GM21619 (cell line): ENCODE measurements at regions not wholly inside any gene's neighbourhood (a gene's known extent, or its start where the extent isn't known, plus 50 kb on each side); places are given as distances from the start of the nearest gene placed in this dataset.
A peak's percentile ranks its signal among the peaks of the same experiment; 100 is the strongest.
"Not testable (repeated sequence)": the region's sequence is repeated elsewhere in the genome, so short reads cannot be mapped to it uniquely, and the experiment has no call there.

Experiments used
- ATAC-seq: cut with Tn5 transposase; IDR thresholded peaks from one replicate; pipeline ENCODE4 v1.9.1; 2021; ENCODE audit not compliant: unreplicated experiment

GRCh38 chr17:12195418-12195817 lies 174.7 kb downstream of the MAP2K4 start:
- ATAC-seq = no peak

DNA sequence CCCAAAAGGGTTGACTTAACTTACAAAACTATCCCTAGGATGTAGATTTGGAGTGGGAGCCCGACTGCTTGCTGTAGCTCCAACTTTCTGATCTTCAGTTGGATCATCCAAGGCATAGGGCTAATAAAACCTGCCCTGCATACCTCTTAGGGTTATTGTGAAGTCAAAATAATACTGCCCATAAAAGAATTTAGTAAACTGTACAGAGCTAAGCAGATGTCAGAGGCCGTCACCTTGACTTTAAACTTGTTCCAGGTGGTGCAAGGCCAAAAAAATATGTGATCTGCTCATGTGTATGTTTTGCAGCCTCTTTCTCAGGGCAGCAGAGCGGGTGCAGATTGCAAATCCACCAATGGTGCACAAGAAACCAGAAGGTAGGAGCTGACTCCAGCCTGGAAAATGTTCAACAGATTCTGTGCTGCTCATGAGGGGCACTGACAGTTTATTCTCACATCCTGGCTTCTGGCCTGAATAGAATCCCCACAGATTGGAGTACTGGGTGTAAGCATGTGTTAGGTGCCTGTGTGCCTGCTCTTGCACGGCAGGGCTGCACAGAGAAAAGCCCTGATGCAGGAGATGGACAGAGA lies 180.7 kb downstream of the MAP2K4 start:
- no peak for ATAC-seq

DNA sequence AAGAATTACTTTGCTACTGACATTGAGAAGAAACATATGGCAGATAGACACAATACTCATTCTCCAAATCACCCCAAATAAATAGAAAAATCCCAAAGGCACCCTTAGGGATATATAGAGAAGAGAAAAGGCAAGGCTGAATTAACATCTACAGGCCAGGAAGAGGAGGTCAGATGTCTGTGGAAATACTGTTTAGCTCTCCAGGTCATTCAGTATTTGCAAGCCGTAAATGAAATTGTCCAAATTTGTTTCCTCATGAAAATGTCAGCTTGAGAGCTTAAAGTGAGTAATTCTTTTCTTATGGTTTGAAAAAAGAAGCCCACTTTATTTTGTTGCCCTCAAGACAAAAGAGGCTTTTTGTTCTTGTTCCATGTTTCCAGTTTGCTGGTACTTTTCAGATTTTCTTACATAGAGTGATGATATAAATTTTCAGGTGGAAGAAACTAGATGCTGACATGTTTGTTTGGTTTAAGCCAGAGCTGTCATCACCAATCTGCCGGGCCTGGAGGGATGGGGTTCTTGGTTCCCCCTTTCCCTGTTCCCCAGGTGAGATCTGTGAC lies 189.0 kb downstream of the MAP2K4 start:
- ATAC-seq = no peak

DNA sequence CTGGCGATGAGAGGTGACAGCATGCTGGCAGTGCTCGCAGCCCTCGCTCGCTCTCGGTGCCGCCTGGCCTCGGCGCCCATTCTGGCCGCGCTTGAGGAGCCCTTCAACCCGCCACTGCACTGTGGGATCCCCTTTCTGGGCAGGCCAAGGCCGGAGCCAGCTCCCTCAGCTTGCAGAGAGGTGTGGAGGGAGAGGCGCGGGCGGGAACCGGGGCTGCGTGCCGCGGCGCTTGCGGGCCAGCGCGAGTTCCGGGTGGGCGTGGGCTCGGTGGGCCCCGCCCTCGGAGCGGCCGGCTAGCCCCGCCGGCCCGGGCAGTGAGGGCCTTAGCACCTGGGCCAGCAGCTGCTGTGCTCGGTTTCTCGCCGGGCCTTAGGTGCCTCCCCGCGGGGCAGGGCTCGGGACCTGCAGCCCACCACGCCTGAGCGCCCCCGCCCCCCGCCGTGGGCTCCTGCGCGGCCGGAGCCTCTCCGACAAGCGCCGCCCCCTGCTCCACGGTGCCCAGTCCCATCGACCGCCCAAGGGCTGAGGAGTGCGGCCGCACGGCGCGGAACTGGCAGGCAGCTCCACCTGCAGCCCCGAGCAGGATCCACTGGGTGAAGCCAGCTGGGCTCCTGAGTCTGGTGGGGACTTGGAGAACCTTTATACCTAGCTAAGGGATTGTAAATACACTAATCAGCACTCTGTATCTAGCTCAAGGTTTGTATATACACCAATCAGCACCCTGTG lies 200.2 kb downstream of the MAP2K4 start:
- not testable (repeated sequence) for ATAC-seq

GRCh38 chr17:12222392-12222791 lies 201.7 kb downstream of the MAP2K4 start:
- ATAC-seq = no peak

- ATAC-seq = no peak
These were observed 206.9 kb downstream of the MAP2K4 start for GRCh38 chr17:12227547-12227946.

GRCh38 chr17:12229335-12229734 lies 208.7 kb downstream of the MAP2K4 start:
- no peak for ATAC-seq

GRCh38 chr17:12230481-12231354 lies 210.0 kb downstream of the MAP2K4 start:
- no peak for ATAC-seq

GRCh38 chr17:12231355-12231682 lies 210.6 kb downstream of the MAP2K4 start:
- no peak for ATAC-seq

DNA sequence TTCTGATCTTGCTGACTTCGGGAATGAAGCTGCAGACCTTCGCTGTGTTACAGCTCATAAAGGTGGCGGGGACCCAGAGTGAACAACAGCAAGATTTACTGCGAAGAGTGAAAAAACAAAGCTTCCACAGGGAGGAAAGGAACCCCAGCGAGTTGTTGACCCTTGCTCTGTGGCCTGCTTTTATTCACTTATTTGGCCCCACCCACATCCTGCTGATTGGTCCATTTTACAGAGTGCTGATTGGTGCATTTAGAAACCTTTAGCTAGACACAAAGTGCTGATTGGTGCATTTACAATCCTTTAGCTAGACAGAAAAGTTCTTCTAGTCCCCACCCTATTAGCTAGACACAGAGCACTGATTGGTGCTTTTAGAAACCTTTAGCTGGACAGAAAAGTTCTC lies 218.3 kb downstream of the MAP2K4 start:
- ATAC-seq = not testable (repeated sequence)

- no peak for ATAC-seq
These were observed 221.8 kb downstream of the MAP2K4 start for GRCh38 chr17:12242345-12242954.

- ATAC-seq = no peak
These were observed 227.1 kb downstream of the MAP2K4 start for GRCh38 chr17:12247761-12248160.

- ATAC-seq = peak; percentile 71
These were observed 230.3 kb downstream of the MAP2K4 start for GRCh38 chr17:12250973-12251372.

DNA sequence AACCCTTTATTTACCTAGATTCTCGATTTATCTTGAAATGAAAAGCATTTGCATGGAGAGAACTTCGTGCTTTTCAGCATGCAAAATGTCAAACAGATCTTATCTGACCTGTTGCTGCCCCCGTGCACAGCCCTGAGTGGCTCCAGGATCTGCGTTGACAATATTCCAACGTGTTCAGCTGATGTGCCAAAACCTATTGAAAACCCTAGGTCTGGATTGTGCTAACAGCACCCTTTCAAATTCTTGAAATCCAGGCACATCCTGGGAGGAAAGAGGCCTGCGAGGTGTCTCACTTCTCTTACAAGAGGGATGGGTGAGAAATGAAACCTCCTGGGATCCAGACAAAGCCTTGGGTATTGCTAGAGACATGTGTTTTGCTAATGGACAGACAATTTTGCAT lies 231.8 kb downstream of the MAP2K4 start:
- no peak for ATAC-seq

DNA sequence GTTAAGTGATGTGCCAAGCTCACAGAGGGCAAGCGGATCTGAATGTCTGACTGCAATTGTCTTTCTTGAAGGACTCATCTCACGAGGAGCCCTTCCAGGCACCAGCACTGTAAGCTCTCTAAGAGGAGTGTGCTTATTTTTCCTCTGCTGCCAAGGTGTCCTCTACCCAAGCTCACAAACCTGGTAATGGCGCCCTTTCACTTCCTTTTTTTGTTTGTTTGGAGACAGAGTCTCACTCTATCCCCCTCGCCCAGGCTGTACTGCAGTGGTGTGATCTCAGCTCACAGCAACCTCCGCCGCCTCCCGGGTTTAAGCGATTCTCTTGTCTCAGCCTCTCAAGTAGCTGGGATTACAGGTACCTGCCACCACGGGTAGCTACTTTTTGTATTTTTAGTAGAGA lies 233.8 kb downstream of the MAP2K4 start:
- ATAC-seq = no peak

DNA sequence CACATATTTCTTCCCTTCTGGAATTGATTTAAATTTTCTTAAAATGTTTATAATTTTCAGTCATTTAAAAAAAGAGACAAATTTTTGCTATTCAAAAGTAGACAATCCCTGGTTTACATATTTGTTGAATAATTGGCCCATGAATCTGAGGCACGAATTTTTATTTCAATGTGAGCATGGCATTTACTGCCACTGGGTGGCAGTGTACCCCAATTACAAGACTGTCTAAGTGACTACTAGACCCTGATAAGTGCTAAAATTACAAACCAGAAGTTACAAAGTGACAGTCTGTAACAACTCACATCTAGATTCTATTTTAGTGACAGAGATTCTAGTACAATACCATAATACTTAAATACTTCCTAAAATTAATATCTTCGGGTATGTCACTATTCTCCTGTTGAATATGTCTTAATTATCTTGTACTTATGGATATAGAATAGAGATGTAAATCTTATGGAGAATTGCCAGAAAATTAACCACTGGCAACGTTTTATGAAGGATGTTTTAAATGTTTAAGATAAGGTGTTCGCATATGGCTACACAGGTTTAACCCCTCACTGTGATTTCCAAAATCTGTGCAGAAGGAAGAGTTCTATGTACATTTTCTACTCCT lies 235.8 kb downstream of the MAP2K4 start:
- ATAC-seq = no peak

- ATAC-seq = no peak
These were observed 236.5 kb downstream of the MAP2K4 start for GRCh38 chr17:12257176-12257575.

DNA sequence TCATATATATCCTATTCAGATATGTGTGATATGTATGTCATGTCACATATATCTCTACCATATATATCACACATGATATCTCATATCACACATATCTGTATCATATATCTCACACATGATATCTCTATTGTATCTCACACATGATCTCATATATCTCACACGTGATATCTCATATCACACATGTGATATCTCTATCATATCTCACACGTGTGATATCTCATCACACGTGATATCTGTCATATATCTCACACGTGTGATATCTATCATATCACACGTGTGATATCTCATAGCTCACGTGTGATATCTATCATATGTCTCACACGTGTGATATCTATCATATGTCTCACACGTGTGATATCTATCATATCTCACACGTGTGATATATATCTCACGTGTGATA lies 240.7 kb downstream of the MAP2K4 start:
- no peak for ATAC-seq

GRCh38 chr17:12269751-12270150 lies 249.1 kb downstream of the MAP2K4 start:
- no peak for ATAC-seq

- no peak for ATAC-seq
These were observed 257.1 kb downstream of the MAP2K4 start for GRCh38 chr17:12277827-12278226.

DNA sequence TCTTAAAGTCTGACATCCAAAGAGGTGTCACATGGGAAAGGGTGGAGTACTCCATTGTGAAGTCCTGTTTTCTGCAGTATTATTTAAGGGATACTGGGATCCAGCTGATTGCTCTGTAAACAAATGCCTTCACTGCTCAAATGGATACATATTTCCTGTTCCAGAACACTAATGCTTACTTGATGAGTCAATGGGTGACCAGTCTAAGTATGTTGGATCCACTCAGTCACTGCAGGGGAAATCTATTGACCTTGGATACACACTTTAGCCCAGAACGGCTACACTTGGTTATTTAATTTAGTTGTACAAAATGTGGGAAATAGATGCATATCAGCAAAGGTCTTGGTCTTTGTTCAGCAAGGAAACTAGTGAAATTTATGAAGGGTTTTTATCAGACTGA lies 261.4 kb downstream of the MAP2K4 start:
- no peak for ATAC-seq
